Transverse colon (tissue), 3 donors: ENCODE measurements at regions not wholly inside any gene's neighbourhood (a gene's known extent, or its start where the extent isn't known, plus 50 kb on each side); places are given as distances from the start of the nearest gene placed in this dataset.

Source experiments
- CTCF ChIP-seq, 5 experiments: fragments of 200-600 bp in 3 of 5; fragments of 450-650 bp in 2 of 5; sonication (generic) in 3 of 5; IDR thresholded peaks; 1 replicate in 2 of 5; 2 replicates in 3 of 5; pipeline ENCODE4 v1.5.1; 2016 to 2017; ENCODE audit warnings: antibody characterized with exemption in 5 of 5, inconsistent platforms in 3 of 5, mild to moderate bottlenecking in 2 of 5, moderate library complexity in 1 of 5
- EP300 ChIP-seq: sonication (generic); formaldehyde crosslinking; IDR thresholded peaks from one replicate; pipeline ENCODE4 v1.6.1; 2017; ENCODE audit warnings: antibody characterized with exemption, low read depth

GRCh38 chr4:171025776-171026175, 787.4 kb upstream of the GALNTL6 start:
- TF ChIP-seq CTCF (IDR thresholded peaks at IDR 0.05) (no peak), EP300 (no peak)
